Heart right ventricle (tissue), 16 donors: ENCODE measurements at regions not wholly inside any gene's neighbourhood (a gene's known extent, or its start where the extent isn't known, plus 50 kb on each side); places are given as distances from the start of the nearest gene placed in this dataset.

Experiments used
- ATAC-seq, 8 donors: fragments of 200-7000 bp; cut with Tn5 transposase; one replicate each; pipeline ENCODE4 v1.9.1; 2020; ENCODE audit warnings: mild to moderate bottlenecking in 8 of 8, moderate library complexity in 8 of 8, moderate number of reproducible peaks in 1 of 8
- DNase-seq, 2 donors: peaks; one replicate each; pipeline ENCODE4 v3.0.0-alpha.2; 2020
- H3K27ac ChIP-seq, 10 donors: fragments of 200-600 bp; sonication (generic) in 2 of 10; one replicate each; pipeline versions ENCODE4 v1.5.0 to v1.8.0; 2020 to 2022; ENCODE audit warnings: mild to moderate bottlenecking in 3 of 10
- H3K27me3 ChIP-seq, 7 donors: fragments of 200-600 bp; one replicate each; pipeline ENCODE4 v1.8.0; 2021 to 2022; ENCODE audit warnings: mild to moderate bottlenecking in 2 of 7
- H3K36me3 ChIP-seq, 9 donors: fragments of 200-600 bp; sonication (generic) in 1 of 9; one replicate each; pipeline versions ENCODE4 v1.5.0 to v1.8.0; 2020 to 2022; ENCODE audit warnings: mild to moderate bottlenecking in 2 of 9
- H3K4me1 ChIP-seq, 9 donors: fragments of 200-600 bp; sonication (generic) in 1 of 9; one replicate each; pipeline versions ENCODE4 v1.5.0 to v1.8.0; 2020 to 2022; ENCODE audit warnings: mild to moderate bottlenecking in 4 of 9
- H3K4me3 ChIP-seq, 10 donors: fragments of 200-600 bp; sonication (generic) in 2 of 10; one replicate each; pipeline versions ENCODE4 v1.5.0 to v1.8.0; 2020 to 2022; ENCODE audit warnings: mild to moderate bottlenecking in 7 of 10, moderate library complexity in 2 of 10
- H3K9me3 ChIP-seq, 11 donors: fragments of 200-600 bp in 10 of 11; sonication (generic) in 2 of 11; one replicate each; pipeline versions ENCODE4 v1.5.0 to v1.8.0; 2013 to 2022; ENCODE audit warnings: mild to moderate bottlenecking in 2 of 11, control low read depth in 1 of 11, moderate library complexity in 1 of 11
- WGBS, 2 donors: extraction: QIAGEN DNeasy Blood & Tissue Kit; methylation state at CpG; one replicate each; pipeline ENCODE4 v1.1.7; 2013; ENCODE audit warnings: inconsistent platforms in 1 of 2; 5-methylcytosine and 5-hydroxymethylcytosine counted together
- intact Hi-C, 10 donors: fragments of 100-400 bp; cut with DNase I; formaldehyde crosslinking; loops; one replicate each; pipeline versions ENCODE4 v1.11.1 to v1.14.2; 2022
- TF ChIP-seq, protein P1 (sequence below), 9 donors: fragments of 200-600 bp; sonication (generic) in 2 of 9; IDR thresholded peaks; one replicate each; pipeline versions ENCODE4 v1.5.0 to v1.8.0; 2021 to 2022; ENCODE audit warnings: antibody characterized with exemption in 9 of 9, mild to moderate bottlenecking in 5 of 9, moderate library complexity in 1 of 9
- donor health status: Arrhythmogenic right ventricular cardiomyopathy.
- donor health status: ischemic (EF 13 %, LVEDD 7.1; RV severe dilation, severe dysfunction).
- donor health status: healthy with polysubstance abuse.
- donor health status: DM: no; HTN: yes; CAD: no.
- donor health status: DM: no; HTN: no; CAD: no.
- donor health status: ischemic (EF 25% LVEDD 6.9; RV normal size, moderate dysfunction).
- donor health status: ischemic (EF 25% LVEDD 5.7; RV mildly dilated, moderate dysfunction).
- donor health status: healthy.
- donor health status: DM: yes; HTN: yes; CAD: no.
- donor health status: Ischemic cardiomyopathy.
- donor health status: ischemic (EF 35%, LVEDD 5.7; RV mildly dilated, moderate dysfunction).
- donor health status: nonischemic (EF 11% LVEDD 7.7; RV severe dilation, severe dysfunction).
- donor health status: DM: yes; HTN: yes; CAD: no.
- donor health status: PGD.
- donor health status: ischemic (EF 29% LVEDD 5.4; RV normal size, mild dysfunction).
- donor health status: nonischemic (EF 23%, LVEDD 6.1; RV moderate dilation, normal function).

DNA sequence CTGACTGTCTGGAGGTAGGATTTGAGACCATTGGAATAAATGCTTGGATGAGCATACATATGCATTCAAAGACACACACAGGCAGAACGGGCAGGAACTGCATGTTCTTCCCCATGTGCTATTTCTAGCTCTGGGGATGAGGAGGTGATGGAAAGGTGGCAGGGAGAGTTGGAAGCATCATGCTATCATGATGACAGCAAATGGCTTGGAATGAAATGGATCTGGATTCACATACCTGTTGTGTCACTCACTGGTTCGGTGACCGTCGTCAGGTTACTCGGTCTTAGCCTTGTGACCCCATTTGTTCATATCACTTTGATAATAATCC lies 627.9 kb upstream of the KIRREL3 start:
- Histone ChIP-seq H3K27ac (no peak overlapping the region), H3K4me1 (no peaks in the 10 kb centered on the region), H3K36me3 (no peaks in the 10 kb centered on the region), H3K9me3 (no peaks in the 10 kb centered on the region), H3K4me3 (no peak overlapping the region), H3K27me3 (peaks cover 0 to 6% (median 0%) of the 10 kb centered on the region in 7 donors)
- WGBS, 2 donors = 81 to 85% methylated on average over 5 of the region's 5 CpGs
- intact Hi-C loops = no loop called here
- TF ChIP-seq, protein P1, sequence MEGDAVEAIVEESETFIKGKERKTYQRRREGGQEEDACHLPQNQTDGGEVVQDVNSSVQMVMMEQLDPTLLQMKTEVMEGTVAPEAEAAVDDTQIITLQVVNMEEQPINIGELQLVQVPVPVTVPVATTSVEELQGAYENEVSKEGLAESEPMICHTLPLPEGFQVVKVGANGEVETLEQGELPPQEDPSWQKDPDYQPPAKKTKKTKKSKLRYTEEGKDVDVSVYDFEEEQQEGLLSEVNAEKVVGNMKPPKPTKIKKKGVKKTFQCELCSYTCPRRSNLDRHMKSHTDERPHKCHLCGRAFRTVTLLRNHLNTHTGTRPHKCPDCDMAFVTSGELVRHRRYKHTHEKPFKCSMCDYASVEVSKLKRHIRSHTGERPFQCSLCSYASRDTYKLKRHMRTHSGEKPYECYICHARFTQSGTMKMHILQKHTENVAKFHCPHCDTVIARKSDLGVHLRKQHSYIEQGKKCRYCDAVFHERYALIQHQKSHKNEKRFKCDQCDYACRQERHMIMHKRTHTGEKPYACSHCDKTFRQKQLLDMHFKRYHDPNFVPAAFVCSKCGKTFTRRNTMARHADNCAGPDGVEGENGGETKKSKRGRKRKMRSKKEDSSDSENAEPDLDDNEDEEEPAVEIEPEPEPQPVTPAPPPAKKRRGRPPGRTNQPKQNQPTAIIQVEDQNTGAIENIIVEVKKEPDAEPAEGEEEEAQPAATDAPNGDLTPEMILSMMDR (IDR thresholded peaks at IDR 0.05) = no peak
- DNase-seq (no peak), ATAC-seq (no peak)

DNA sequence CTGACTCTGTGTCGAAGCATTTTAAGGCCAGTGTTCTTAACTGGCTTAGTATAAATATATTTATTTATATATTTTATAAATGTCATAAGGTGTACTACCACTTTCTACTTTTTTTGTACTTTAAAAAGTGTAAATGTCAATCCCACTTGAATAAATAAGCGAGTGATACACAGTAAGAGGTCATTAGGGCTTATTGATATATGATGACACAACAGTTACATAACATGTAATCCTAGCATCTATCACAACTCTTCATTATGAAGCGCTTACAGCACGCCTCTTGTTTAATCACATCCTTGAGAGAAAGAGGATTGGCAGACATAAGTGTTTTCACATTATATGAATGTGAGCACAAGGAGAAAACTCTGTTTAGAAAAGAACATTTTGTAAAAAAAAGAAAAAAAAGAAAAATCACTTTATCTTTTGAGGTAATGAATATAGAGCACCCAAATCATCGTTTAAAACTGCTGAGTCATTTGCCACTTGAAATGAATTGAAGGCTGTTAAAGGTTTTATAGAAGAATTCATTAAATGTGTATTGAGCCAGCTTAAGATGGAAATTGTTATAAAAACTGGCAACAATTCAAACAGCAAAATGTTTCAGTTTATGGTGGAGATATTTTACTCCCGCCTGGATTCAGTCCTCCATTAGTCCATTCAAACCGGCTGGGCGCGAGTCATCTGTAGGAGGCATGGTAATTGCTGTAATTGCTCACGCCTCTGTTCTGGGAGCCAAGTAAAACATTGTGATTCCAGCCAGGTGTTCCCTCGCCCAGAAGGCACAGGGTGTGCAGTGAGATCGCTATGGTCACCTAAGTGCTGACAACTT lies 627.3 kb upstream of the KIRREL3 start:
- no peak for ATAC-seq
- Histone ChIP-seq H3K27ac (no peak overlapping the region), H3K9me3 (no peaks in the 10 kb centered on the region), H3K27me3 (peaks cover 0 to 6% (median 0%) of the 10 kb centered on the region in 7 donors), H3K4me1 (no peaks in the 10 kb centered on the region), H3K4me3 (no peak overlapping the region), H3K36me3 (no peaks in the 10 kb centered on the region)
- no peak for DNase-seq
- 66 to 68% methylated on average over 12 of the region's 12 CpGs for WGBS, 2 donors
- TF ChIP-seq, protein P1 (IDR thresholded peaks at IDR 0.05) = no peak
- intact Hi-C loops = no loop called here

DNA sequence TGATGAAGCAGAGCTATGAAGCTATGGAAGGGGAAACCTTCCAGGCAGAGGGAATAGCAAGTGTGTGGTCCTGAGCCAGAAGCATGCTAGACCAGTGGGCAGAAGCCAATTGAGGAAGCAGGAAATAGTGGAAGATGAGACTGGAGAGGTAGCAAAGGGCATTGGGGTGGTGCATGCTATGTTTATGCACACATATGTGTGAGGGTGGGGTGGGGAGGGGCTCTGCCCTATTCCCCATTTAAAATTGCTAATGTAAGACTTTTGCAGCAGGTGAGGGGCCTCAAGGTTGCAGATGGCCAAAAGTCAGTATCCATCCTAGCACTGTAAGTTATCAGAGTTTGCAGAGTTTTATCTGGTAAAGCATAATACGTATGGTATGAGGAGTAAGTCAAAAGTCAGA lies 626.6 kb upstream of the KIRREL3 start:
- ATAC-seq = no peak
- Histone ChIP-seq H3K9me3 (no peaks in the 10 kb centered on the region), H3K4me1 (no peaks in the 10 kb centered on the region), H3K36me3 (no peaks in the 10 kb centered on the region), H3K27me3 (peaks cover 0 to 6% (median 0%) of the 10 kb centered on the region in 7 donors), H3K27ac (no peak overlapping the region), H3K4me3 (no peak overlapping the region)
- no peak for DNase-seq
- TF ChIP-seq, protein P1 (IDR thresholded peaks at IDR 0.05) = no peak
- intact Hi-C loops = no loop called here
- 70 to 86% methylated on average over 1 of the region's 1 CpG for WGBS, 2 donors

DNA sequence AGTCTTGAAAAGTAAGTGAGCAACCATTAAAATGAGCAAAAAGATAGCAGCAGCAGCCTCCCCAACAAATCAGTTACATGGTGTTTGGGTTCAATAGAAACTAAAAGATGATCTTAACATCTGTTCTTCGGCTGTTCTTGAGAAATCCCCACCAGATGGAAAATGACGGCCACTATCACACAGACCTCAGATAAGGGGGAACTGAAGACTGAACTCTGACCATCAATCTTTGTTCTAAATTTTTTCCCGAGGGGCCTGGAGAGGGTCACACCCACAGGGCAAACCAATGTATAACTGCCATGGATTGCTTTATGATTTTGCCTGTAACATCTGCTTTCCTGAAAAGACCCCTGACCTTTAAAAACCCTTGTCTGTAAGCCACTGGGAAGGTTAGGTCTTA lies 624.8 kb upstream of the KIRREL3 start:
- intact Hi-C loops = no loop called here
- H3K4me1 ChIP-seq = no peaks in the 10 kb centered on the region
- 21 to 22% methylated on average over 3 of the region's 3 CpGs for WGBS, 2 donors
- no peak overlapping the region for H3K4me3 ChIP-seq
- TF ChIP-seq, protein P1 (IDR thresholded peaks at IDR 0.05) = no peak
- H3K27me3 ChIP-seq = peaks cover 0 to 6% (median 0%) of the 10 kb centered on the region in 7 donors
- H3K36me3 ChIP-seq = no peaks in the 10 kb centered on the region
- DNase-seq (no peak), ATAC-seq (no peak)
- no peak overlapping the region for H3K27ac ChIP-seq
- H3K9me3 ChIP-seq = no peaks in the 10 kb centered on the region
